Anterior cingulate cortex (tissue), 58 donors: ENCODE measurements at regions not wholly inside any gene's neighbourhood (a gene's known extent, or its start where the extent isn't known, plus 50 kb on each side); places are given as distances from the start of the nearest gene placed in this dataset.
"Not testable (repeated sequence)": the region's sequence is repeated elsewhere in the genome, so short reads cannot be mapped to it uniquely, and the experiment has no call there.

Source experiments
- DNase-seq, 58 donors: peaks; one replicate each; lab custom pipeline; 2025; lab: John Stamatoyannopoulos, UW

- no peak for DNase-seq
These were observed 108.7 kb upstream of the AUTS2 start for GRCh38 chr7:69489533-69489932.

DNA sequence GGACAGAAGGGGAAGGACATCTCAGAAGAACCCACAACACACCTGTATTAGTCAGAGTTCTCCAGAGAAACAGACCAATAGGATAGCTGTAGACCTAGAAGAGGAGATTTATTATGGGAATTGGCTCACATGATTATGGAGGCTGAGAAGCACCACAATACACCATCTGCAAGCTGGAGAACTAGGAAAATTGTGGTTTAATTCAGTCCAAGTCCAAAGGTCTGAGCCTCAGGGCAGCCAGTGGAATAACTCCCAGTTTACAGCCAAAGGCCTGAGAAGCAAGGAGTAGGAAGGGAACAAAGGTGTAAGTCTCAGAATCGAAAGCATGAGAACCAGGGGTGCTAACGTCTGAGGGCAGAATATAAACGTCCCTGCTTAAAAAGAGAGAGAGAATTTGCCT, 99.6 kb upstream of the AUTS2 start:
- no peak for DNase-seq

- peak in 9 of 58 donors; percentile 1 to 21 (median 3) for DNase-seq
These were observed 95.9 kb upstream of the AUTS2 start for GRCh38 chr7:69502358-69502757.

GRCh38 chr7:69504733-69505420, 93.4 kb upstream of the AUTS2 start:
- no peak for DNase-seq

DNA sequence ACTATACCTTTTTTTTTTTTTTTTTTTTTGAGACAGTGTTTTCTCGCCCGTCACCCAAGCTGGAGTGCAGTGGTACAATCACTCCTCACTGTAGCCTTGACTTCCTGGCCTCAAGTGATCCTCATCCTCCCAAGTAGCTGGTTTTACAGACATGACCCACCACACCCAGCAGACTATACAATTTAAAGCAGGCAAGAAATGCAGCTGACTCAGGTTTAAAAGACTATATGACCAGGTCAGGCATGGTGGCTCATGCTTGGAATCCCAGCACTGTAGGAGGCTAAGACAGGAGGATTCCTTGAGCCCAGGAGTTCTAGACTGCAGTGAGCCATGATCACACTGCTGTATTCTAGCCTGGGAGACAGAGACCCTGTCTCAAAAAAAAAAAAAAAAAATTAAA, 89.5 kb upstream of the AUTS2 start:
- no peak for DNase-seq

GRCh38 chr7:69510114-69510513, 88.2 kb upstream of the AUTS2 start:
- no peak for DNase-seq

DNA sequence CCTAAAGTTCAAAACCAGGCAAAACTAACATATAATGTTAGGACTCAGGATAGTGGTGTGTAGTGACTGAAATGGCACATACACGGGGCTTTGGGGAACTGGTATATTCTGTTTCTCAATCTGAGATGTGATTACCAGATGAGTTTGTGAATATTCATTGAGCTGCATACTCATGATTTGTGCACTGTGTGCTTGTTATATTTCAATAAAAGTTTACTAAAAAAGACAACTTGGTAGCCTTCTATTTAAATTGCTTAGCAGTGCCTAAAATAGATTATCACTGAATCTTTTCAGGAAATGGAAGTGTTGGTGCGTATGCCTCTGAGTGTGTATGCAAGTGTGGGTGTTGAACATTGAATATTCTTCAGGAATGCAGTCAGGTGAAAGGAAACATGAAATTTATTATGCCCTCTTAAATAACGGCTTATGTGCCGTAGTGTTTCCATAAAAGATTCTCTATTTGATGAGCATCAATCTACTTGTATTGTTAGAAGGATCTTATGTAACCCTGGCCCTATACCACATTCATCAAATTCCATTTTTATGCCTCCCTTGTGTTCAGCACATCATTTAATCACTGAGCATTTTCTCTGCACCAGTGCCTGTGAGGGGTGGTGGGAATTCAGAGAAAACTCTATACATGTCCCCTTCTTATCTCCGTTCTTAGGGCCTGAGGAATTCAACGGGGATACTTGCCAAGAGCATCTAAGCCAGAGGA, 82.6 kb upstream of the AUTS2 start:
- DNase-seq, result no peak

- DNase-seq, result peak in 2 of 58 donors; percentile 5 to 15
These were observed 81.9 kb upstream of the AUTS2 start for GRCh38 chr7:69516238-69516820.

GRCh38 chr7:69517985-69518704, 80.1 kb upstream of the AUTS2 start:
- peak in 31 of 58 donors; percentile 2 to 61 (median 14) for DNase-seq

DNA sequence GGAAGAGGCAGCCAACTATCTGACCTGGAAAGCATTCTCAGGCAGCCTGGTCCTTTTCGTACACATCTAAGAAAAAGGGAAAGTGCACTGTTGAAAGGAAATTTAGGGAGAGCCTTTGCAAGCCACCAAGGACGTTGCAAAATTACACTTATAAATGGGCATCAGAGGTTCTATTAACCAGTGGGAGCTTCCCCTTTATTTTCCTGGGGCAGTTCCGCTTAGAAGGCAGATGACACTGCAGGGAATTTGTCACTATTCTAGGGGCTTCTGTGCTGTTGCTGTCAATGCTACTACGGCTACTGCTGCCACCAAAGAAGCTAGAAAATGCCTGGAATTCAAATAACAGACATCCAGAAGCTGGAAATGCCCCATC, 79.6 kb upstream of the AUTS2 start:
- no peak for DNase-seq

- no peak for DNase-seq
These were observed 71.7 kb upstream of the AUTS2 start for GRCh38 chr7:69526570-69526969.

DNA sequence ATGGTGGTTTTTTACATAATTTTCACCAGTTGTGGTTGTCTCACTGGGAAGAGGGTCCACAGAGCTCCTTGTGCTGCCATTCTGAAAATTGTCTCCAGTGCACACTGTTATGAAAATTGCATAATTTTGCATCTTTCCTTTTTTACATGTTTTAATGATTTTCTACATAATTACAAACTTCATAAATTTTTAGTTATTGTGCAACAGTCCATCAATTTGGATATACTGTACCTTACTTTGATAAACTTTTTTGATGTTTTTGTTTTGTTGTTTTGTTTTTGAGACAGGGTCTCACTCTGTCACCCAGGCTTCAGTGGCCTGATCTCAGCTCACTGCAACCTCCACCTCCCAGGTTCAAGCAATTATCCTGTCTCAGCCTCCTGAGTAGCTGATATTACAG, 70.6 kb upstream of the AUTS2 start:
- no peak for DNase-seq

- DNase-seq, result no peak
These were observed 67.2 kb upstream of the AUTS2 start for GRCh38 chr7:69531050-69531449.

- DNase-seq, result no peak
These were observed 63.7 kb upstream of the AUTS2 start for GRCh38 chr7:69534461-69535041.

DNA sequence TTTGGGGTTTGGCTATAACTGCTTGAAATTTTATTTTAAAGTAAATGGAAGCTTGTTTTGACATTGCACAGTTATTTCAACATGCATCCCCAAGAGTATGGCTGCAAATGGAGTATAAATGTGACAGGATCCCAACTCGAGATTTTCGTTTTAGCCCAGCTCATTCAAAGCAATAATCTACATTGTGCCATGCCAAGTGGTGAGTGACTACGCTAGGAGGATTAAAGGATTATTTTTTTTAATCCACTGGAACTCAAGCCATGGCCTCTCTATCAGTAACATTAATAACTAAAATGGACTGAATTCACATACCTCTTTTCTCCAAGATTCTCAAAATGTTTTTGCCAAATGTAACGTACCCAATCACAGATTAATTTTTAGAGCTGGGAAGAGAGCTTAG, 60.6 kb upstream of the AUTS2 start:
- DNase-seq, result no peak

GRCh38 chr7:69539531-69539930, 58.7 kb upstream of the AUTS2 start:
- no peak for DNase-seq

- DNase-seq, result no peak
These were observed 58.0 kb upstream of the AUTS2 start for GRCh38 chr7:69540287-69540686.

DNA sequence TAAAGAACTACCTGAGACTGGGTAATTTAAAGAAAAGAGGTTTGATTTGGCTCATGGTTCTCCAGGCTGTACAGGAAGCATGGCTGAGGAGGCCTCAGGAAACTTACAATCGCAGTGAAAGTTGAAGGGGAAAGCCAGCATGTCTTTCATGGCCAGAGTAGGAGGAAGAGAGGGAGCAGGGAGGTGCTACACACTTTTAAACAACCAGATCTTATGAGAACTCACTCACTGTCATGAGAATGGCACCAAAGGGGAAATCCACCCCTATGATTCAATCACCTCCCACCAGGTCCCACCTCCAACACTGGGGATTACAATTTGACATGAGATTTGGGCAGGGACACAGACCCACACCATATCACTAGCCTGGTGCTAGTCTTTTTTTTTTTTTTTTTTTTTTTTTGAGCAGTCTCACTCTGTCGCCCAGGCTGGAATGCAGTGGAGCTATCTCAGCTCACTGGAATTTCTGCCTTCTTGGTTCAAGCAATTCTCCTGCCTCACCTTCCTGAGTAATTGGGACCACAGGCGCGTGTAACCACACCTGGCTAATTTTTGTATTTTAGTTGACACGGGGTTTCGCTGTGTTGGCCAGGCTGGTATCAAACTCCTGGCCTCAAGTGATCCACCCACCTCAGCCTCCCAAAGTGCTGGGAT, 56.4 kb upstream of the AUTS2 start:
- not testable (repeated sequence) for DNase-seq

DNA sequence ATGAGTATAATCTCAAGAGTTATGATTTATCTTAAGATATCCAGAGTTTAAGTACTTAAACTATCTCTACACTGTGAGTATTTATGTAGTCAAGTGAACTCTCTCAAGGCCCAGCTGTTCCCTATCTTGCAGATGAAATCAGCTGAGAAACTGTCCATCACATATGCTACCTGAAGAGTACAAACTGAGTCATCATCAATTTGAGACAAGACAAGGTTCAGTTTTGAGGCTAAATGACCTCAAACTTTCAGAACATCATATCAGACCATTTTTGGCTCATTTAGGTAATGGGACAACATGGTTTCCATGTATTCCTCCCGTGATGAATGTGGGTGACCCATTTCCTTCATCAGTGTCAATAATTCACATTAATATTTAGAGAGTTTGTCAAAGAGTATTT, 53.1 kb upstream of the AUTS2 start:
- no peak for DNase-seq
